GM19239 (cell line): ENCODE measurements at regions not wholly inside any gene's neighbourhood (a gene's known extent, or its start where the extent isn't known, plus 50 kb on each side); places are given as distances from the start of the nearest gene placed in this dataset.
A peak's percentile ranks its signal among the peaks of the same experiment; 100 is the strongest.
"Not testable (repeated sequence)": the region's sequence is repeated elsewhere in the genome, so short reads cannot be mapped to it uniquely, and the experiment has no call there.

ENCODE experiments used
- DNase-seq: peaks from one replicate; pipeline ENCODE4 v3.0.0; 2011; ENCODE audit warnings: low spot score; ENCODE audit not compliant: insufficient read length
- FAIRE-seq: peaks from 2 replicates; lab custom pipeline; 2011; peaks lifted over from hg19 to GRCh38; lab: Jason Lieb, UNC

GRCh38 chr3:195999176-195999575 lies 82.7 kb downstream of the TFRC start:
- not testable (repeated sequence) for FAIRE-seq, DNase-seq

GRCh38 chr3:195996314-195996713 lies 85.6 kb downstream of the TFRC start:
- not testable (repeated sequence) for DNase-seq, FAIRE-seq

DNA sequence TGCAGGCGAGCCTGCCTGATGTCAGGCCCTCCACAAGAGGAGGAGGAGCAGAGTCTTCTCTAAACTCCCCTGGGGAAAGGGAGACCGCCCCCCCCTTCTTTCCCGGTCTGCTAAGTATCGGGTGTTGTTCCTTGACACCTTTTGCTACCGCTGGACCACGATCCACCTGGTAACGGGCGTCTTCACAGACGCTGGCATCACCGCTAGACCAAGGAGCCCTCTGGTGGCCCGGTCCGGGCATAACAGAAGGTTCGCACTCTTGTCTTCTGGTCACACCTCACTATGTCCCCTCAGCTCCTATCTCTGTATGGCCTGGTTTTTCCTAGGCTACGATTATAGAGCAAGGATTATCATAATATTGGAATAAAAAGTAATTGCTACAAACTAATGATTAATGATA lies 86.0 kb upstream of the TNK2 start:
- not testable (repeated sequence) for DNase-seq, FAIRE-seq

DNA sequence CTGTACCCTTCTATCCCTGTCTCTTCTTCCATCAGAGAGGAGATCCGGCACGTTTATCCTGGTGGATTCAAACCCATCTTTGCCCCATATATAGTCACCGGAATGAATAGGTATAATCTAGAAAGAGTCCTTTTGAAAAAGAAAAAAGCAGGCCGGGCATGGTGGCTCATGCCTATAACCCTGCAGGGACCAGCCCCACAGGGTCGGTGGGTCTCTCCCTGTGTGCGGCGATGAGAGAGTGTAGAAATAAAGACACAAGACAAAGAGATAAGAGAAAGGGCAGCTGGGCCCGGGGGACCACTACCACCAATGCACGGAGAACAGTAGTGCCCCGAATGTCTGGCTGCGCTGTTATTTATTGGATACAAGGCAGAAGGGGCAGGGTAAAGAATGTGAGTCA lies 85.3 kb upstream of the TNK2 start:
- FAIRE-seq = not testable (repeated sequence)

GRCh38 chr3:195992956-195993595 lies 84.7 kb upstream of the TNK2 start:
- not testable (repeated sequence) for FAIRE-seq, DNase-seq

More for the DNA sequence above, 85.3 kb upstream of the TNK2 start:
- not testable (repeated sequence) for DNase-seq

DNA sequence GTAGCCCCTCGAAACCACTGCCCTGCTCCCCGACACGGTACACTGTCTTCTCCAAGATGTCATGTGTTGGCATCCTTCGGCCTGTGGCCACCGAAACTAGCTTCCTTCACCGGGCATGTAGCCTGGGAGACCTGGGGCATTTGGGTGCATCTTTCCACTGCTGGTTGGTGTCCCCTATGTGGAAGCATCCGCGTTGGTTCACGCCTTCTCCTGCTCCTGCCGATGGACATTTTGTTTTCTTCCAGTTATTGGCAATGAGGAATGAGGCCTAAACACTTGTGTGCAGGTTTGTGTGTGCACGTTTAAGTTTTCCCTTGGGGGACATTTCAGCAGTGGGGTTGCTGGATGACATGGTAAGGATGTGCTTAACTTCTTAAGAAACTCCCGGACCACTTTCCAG lies 83.6 kb upstream of the TNK2 start:
- FAIRE-seq, DNase-seq: not testable (repeated sequence)

- not testable (repeated sequence) for FAIRE-seq, DNase-seq
Measured at GRCh38 chr3:195991243-195991642, 82.9 kb upstream of the TNK2 start.

DNA sequence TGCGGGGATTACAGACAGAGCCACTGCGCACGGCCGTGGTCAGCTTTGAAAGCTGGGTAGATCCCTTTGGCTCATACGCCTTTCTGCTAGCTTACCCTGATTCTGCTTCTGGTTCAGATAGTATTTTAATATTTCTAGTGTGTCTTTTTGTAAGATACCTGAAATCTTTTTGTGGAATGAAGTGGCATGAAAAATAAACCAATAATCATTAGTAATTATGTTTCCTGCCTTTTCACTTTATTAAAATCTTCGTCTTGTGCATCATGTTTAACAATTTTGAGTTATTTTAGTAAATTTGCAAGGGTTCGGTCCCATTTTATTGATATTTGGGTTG lies 82.5 kb upstream of the TNK2 start:
- not testable (repeated sequence) for DNase-seq, FAIRE-seq

DNA sequence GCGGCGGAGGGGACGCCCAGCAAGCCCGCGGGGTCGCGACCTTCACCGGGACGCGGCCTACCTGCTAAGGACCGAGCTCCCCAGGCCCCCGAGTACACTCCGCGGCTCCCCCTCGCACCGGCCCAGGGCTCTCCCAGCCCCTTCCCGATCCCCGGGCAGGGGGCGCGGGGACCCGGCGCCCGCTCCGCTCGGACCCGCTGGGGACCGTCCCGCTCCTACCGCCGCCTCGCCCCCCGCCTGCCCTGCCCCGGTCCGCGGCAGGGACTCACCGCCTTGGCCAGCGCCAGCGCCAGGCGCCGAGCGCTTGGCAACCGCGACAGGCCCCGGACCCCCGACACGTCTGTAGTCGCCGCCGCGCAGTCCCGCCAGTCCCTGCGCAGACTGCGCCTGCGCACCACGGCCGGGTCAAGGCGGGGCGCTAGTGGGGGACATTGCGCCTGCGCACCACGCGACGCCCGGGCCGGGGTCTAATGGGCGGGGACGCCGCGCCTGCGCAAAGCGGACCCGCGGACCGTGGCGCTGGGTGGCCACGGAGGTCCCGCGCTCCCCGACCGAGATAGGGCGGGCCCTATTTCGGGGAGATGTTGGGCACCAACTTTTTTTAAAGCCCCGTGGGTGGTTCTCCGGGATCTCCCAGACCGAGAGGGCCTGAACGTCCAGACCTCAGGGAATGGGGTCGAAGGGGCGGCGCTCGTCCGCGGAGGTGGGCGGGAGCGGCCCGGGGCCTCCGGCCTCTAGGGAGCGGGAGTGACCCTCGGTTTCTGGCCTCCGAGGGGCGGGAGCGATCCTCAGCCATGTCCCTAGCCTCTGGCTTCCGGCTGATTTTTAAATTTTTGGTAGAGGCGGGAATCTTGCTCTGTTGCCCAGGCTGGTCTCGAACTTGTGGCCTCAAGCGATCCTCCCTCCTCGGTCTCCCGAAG lies 81.8 kb upstream of the TNK2 start:
- peak; percentile 34 for DNase-seq
- FAIRE-seq = not testable (repeated sequence)

GRCh38 chr3:195989197-195989920 lies 81.0 kb upstream of the TNK2 start:
- not testable (repeated sequence) for DNase-seq, FAIRE-seq

DNA sequence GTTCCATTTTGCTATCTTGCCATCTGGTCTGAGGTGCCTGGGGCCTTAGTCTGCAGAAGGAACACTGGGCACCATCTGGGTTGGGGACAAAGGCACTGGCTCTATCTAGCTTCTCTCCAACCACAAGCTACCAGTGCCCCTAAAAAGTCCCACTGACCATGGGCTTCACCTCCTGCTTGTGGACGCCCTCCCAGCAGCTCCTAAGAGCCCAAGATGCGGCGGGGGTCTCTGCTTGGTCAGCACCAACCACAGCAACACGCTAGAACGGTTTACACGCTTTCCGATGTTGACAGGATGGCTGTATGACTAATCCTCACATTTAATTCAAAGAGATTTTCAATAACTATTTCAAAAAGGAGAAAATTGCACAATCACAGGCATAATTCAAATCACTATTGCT lies 80.4 kb upstream of the TNK2 start:
- FAIRE-seq, DNase-seq: not testable (repeated sequence)

- DNase-seq, FAIRE-seq: not testable (repeated sequence)
Measured at GRCh38 chr3:195987001-195987400, 78.7 kb upstream of the TNK2 start.

DNA sequence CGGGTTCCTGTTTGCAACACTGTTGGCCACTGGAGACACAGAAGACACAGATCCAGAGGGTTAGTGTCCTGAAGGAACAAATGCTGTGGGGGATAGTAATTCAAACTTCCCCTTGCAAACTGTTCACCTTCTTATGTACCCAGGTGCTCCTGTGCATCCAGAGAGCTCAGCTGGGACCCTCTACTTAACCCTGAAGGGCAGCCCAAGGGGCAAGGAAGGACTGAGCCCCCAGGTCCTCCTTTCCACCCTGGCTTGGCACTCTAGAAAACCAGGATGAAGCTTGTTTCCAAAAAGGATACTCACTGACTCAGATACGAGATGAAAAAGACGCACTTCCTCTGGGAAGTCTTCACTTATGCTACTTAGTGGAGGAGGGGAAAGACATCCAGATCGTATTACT lies 78.2 kb upstream of the TNK2 start:
- DNase-seq, FAIRE-seq: not testable (repeated sequence)

- DNase-seq, FAIRE-seq: not testable (repeated sequence)
Measured at GRCh38 chr3:195985348-195985920, 77.1 kb upstream of the TNK2 start.

DNA sequence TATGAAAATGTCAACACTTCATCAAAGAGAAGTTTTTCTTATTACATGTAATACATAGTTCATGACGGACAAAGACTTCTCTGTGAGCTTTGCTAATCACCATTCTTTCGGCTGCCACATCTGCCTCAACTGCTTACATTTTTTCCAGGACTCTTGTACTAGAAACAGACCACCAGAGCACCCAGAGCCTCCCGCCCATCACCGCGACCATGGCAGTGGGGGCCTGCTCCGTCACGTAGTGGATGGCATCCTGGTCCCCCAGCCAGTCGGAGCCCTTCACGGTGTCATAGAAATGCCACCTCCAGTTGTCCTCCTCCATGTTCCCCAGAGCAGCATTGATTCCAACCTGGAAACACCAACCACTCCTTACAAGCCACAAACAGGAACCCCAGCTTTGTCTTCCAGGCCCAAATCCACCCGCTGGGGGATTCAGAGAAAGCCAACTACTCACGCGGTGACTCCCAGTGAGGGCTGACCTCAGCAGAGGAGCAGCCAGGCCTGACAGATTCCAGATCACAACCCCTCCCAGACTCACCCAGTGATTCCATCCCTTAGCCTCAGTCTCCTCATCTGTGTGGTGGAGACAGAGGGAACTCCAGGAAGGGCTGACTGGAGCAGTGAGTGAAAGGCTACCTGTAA lies 76.2 kb upstream of the TNK2 start:
- not testable (repeated sequence) for FAIRE-seq

GRCh38 chr3:195983880-195984279 lies 75.5 kb upstream of the TNK2 start:
- DNase-seq, FAIRE-seq: not testable (repeated sequence)

More for the DNA sequence above, 76.2 kb upstream of the TNK2 start:
- DNase-seq = not testable (repeated sequence)

DNA sequence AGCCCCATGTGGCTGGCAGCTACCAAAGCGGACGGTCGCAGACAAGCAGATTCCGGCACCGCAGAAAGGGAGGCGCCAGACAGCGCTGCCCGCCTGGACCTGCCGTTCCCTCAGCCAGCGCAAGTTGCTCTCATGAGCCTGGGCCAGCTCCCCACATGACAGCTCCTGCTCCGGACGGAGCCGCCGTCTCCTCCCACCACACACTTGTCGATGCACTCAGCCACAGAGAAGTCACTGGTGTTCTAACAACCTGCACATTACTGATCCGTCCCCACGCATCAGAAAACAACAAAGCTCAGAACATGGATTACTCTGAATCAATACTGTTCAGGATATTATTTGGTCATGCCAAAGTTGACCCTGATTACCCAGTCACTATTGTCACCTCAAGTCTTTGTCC lies 74.4 kb upstream of the TNK2 start:
- not testable (repeated sequence) for DNase-seq, FAIRE-seq

- FAIRE-seq, DNase-seq: not testable (repeated sequence)
Measured at GRCh38 chr3:195981778-195982177, 73.4 kb upstream of the TNK2 start.

GRCh38 chr3:195979877-195980276 lies 71.5 kb upstream of the TNK2 start:
- DNase-seq, FAIRE-seq: not testable (repeated sequence)
